Natural killer cell (primary cell): ENCODE measurements at regions not wholly inside any gene's neighbourhood (a gene's known extent, or its start where the extent isn't known, plus 50 kb on each side); places are given as distances from the start of the nearest gene placed in this dataset.
"Not testable (repeated sequence)": the region's sequence is repeated elsewhere in the genome, so short reads cannot be mapped to it uniquely, and the experiment has no call there.

Experiments
- ATAC-seq, 3 donors: fragments of 150-1000 bp in 2 of 3; fragments of 200-7000 bp in 1 of 3; cut with Tn5 transposase; 1 replicate in 1 of 3; 2 replicates in 2 of 3; pipeline ENCODE4 v1.10.0; 2021; ENCODE audit warnings: mild to moderate bottlenecking in 2 of 3, moderate library complexity in 2 of 3
- DNase-seq, 2 donors: peaks; one replicate each; pipeline versions ENCODE4 v3.0.0 to v3.0.0-alpha.2; 2013 to 2021; ENCODE audit warnings: mixed read lengths in 1 of 2
- H3K27ac ChIP-seq: one replicate; pipeline ENCODE4 v1.5.1; 2013; ENCODE audit warnings: mild to moderate bottlenecking, low read length
- H3K27me3 ChIP-seq: one replicate; pipeline ENCODE4 v1.6.1; 2013; ENCODE audit warnings: low read length; ENCODE audit not compliant: control insufficient read depth, insufficient read depth
- H3K36me3 ChIP-seq: one replicate; pipeline ENCODE4 v1.6.1; 2013; ENCODE audit warnings: low read length; ENCODE audit not compliant: control insufficient read depth, insufficient read depth
- H3K4me1 ChIP-seq: one replicate; pipeline ENCODE4 v1.6.1; 2013; ENCODE audit warnings: low read length; ENCODE audit not compliant: control insufficient read depth, insufficient read depth
- H3K4me3 ChIP-seq: one replicate; pipeline ENCODE4 v1.5.1; 2013; ENCODE audit warnings: low read length
- H3K9me3 ChIP-seq: one replicate; pipeline ENCODE4 v1.6.1; 2013; ENCODE audit warnings: low read length; ENCODE audit not compliant: control insufficient read depth, insufficient read depth
- H3K27ac Mint-ChIP-seq, 2 donors: one replicate each; pipeline ENCODE4 v1.8.0; 2022; ENCODE audit warnings: mild to moderate bottlenecking in 2 of 2, mixed read lengths in 2 of 2, moderate library complexity in 1 of 2
- H3K27me3 Mint-ChIP-seq, 2 donors: one replicate each; pipeline ENCODE4 v1.8.0; 2022; ENCODE audit warnings: low read depth in 2 of 2, mixed read lengths in 2 of 2
- H3K36me3 Mint-ChIP-seq: one replicate; pipeline ENCODE4 v1.8.0; 2022; ENCODE audit warnings: mixed read lengths
- H3K4me1 Mint-ChIP-seq, 2 donors: one replicate each; pipeline ENCODE4 v1.8.0; 2022; ENCODE audit warnings: mixed read lengths in 2 of 2
- H3K4me3 Mint-ChIP-seq: one replicate; pipeline ENCODE4 v1.8.0; 2022; ENCODE audit warnings: mild to moderate bottlenecking, moderate library complexity, mixed read lengths
- H3K9me3 Mint-ChIP-seq, 2 donors: one replicate each; pipeline ENCODE4 v1.8.0; 2022; ENCODE audit warnings: mixed read lengths in 2 of 2
- WGBS: methylation state at CpG from one replicate; pipeline ENCODE4 v1.1.7; 2013; ENCODE audit warnings: missing lambda C conversion rate; ENCODE audit not compliant: insufficient coverage; 5-methylcytosine and 5-hydroxymethylcytosine counted together
- intact Hi-C: fragments of 100-400 bp; cut with micrococcal nuclease; formaldehyde crosslinking; loops from one replicate; pipeline ENCODE4 v1.14.2; 2022
- TF ChIP-seq, protein P1 (sequence below): fragments of 200-600 bp; IDR thresholded peaks from one replicate; pipeline ENCODE4 v1.8.0; 2022; ENCODE audit warnings: antibody characterized with exemption

DNA sequence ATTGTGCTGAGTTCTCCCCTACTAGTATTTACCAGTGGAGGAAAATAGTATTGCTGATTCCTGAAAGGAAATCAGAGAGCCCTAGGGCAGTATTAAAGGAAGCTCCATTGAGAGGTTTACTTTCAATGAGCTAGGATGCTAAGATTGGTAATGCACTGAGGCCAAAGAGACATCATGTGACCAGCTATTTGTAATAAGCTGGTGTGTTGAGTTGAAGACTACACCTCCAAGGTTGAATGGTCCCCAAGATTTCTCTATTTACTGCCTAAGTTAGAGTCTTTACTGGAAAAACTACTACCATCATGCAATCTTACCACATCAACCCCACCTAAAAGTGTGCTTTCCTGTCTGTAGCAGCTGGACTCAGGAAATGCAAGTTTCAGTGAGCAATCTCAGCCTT lies 151.5 kb upstream of the GJE1 start:
- Mint-ChIP-seq H3K27ac (no peak overlapping the region), H3K4me1 (no peaks in the 10 kb centered on the region), H3K4me3 (no peak overlapping the region), H3K36me3 (no peaks in the 10 kb centered on the region), H3K27me3 (no peaks in the 10 kb centered on the region), H3K9me3 (no peaks in the 10 kb centered on the region)
- H3K27ac ChIP-seq, result no peak overlapping the region
- H3K36me3 ChIP-seq, result no peaks in the 10 kb centered on the region
- ATAC-seq (no peak), DNase-seq (no peak)
- H3K4me3 ChIP-seq, result no peak overlapping the region
- no peaks in the 10 kb centered on the region for H3K27me3 ChIP-seq
- H3K4me1 ChIP-seq, result no peaks in the 10 kb centered on the region
- TF ChIP-seq, protein P1, sequence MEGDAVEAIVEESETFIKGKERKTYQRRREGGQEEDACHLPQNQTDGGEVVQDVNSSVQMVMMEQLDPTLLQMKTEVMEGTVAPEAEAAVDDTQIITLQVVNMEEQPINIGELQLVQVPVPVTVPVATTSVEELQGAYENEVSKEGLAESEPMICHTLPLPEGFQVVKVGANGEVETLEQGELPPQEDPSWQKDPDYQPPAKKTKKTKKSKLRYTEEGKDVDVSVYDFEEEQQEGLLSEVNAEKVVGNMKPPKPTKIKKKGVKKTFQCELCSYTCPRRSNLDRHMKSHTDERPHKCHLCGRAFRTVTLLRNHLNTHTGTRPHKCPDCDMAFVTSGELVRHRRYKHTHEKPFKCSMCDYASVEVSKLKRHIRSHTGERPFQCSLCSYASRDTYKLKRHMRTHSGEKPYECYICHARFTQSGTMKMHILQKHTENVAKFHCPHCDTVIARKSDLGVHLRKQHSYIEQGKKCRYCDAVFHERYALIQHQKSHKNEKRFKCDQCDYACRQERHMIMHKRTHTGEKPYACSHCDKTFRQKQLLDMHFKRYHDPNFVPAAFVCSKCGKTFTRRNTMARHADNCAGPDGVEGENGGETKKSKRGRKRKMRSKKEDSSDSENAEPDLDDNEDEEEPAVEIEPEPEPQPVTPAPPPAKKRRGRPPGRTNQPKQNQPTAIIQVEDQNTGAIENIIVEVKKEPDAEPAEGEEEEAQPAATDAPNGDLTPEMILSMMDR, result no peak
- H3K9me3 ChIP-seq, result no peaks in the 10 kb centered on the region
- intact Hi-C loops, result no loop called here

DNA sequence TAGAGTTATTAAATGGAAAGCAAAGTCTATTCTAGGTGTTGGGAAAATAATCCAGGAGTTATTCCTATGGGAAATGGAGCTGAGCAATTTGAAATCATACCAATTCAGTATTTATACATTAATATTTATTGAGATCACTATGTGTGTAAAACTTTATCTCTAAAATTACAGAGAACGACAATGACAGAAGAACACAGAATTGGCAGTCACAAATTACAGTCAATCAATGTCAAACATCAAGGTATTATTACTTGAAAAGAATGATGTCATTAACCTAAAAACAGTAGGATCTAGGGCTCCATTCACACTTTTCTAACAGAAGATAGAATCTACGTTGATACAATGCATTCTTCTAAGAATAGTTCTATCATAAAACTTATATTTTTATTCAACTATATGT lies 154.9 kb upstream of the GJE1 start:
- no peak overlapping the region for H3K4me3 ChIP-seq
- no peak overlapping the region for H3K27ac ChIP-seq
- no peaks in the 10 kb centered on the region for H3K36me3 ChIP-seq
- Mint-ChIP-seq H3K36me3 (no peaks in the 10 kb centered on the region), H3K4me3 (no peak overlapping the region), H3K27ac (no peak overlapping the region), H3K9me3 (no peaks in the 10 kb centered on the region), H3K4me1 (no peaks in the 10 kb centered on the region), H3K27me3 (no peaks in the 10 kb centered on the region)
- no peaks in the 10 kb centered on the region for H3K9me3 ChIP-seq
- intact Hi-C loops, result no loop called here
- H3K27me3 ChIP-seq, result no peaks in the 10 kb centered on the region
- H3K4me1 ChIP-seq, result no peaks in the 10 kb centered on the region
- TF ChIP-seq, protein P1, result no peak
- ATAC-seq (no peak), DNase-seq (no peak)
- WGBS, result no CpG with 5 or more reads among the region's 2 CpGs

DNA sequence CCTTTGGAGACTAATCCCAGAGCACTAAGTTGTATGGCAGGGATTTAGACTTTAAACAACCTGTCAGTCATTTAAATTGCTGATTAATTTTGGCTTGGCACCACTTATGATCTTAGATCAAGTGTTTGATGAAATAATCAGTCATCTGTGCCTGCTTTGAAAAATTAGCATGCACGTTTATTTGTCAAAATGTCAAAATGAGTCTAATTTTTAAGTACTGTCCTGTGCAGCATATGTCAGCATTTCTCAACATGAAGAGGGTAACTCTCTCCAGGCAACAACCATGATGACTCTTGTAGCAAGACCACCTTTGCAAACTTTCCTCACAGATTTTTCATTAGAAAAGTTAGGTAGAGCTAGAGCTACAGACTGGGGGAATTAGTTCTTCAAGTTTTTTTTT lies 155.7 kb upstream of the GJE1 start:
- DNase-seq (no peak), ATAC-seq (no peak)
- H3K27ac Mint-ChIP-seq, result no peak overlapping the region
- Histone ChIP-seq H3K9me3 (no peaks in the 10 kb centered on the region), H3K4me1 (no peaks in the 10 kb centered on the region), H3K4me3 (no peak overlapping the region), H3K36me3 (no peaks in the 10 kb centered on the region), H3K27me3 (no peaks in the 10 kb centered on the region), H3K27ac (no peak overlapping the region)
- H3K27me3 Mint-ChIP-seq, result no peaks in the 10 kb centered on the region
- no peaks in the 10 kb centered on the region for H3K9me3 Mint-ChIP-seq
- TF ChIP-seq, protein P1, result no peak
- intact Hi-C loops, result no loop called here
- no peaks in the 10 kb centered on the region for H3K4me1 Mint-ChIP-seq
- 75% methylated on average over 1 of the region's 1 CpG for WGBS
- H3K36me3 Mint-ChIP-seq, result no peaks in the 10 kb centered on the region
- H3K4me3 Mint-ChIP-seq, result no peak overlapping the region

DNA sequence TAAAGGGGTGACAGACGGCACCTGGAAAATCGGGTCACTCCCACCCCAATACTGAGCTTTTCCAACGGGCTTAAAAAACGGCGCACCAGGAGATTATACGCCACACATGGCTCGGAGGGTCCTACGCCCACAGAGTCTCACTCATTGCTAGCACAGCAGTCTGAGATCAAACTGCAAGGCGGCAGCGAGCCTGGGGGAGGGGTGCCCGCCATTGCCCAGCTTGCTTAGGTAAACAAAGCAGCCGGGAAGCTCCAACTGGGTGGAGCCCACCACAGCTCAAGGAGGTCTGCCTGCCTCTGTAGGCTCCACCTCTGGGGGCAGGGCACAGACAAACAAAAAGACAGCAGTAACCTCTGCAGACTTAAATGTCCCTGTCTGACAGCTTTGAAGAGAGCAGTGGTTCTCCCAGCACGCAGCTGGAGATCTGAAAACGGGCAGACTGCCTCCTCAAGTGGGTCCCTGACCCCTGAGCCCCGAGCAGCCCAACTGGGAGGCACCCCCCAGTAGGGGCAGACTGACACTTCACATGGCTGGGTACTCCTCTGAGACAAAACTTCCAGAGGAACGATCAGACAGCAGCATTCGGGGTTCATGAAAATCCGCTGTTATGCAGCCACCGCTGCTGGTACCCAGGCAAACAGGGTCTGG lies 162.8 kb upstream of the GJE1 start:
- not testable (repeated sequence) for H3K4me3 Mint-ChIP-seq, H3K27ac ChIP-seq, H3K4me1 Mint-ChIP-seq

More for the DNA sequence above, 162.8 kb upstream of the GJE1 start:
- H3K27me3 Mint-ChIP-seq, ATAC-seq, H3K36me3 ChIP-seq, H3K4me1 ChIP-seq, H3K27ac Mint-ChIP-seq, DNase-seq, intact Hi-C loops, H3K27me3 ChIP-seq, H3K9me3 ChIP-seq, H3K4me3 ChIP-seq, H3K36me3 Mint-ChIP-seq: not testable (repeated sequence)
- H3K9me3 Mint-ChIP-seq, result peaks cover 10 to 12% of the 10 kb centered on the region in 2 donors
- WGBS, result 94% methylated on average over 18 of the region's 19 CpGs
